Endothelial cell of umbilical vein (primary cell): ENCODE measurements at regions not wholly inside any gene's neighbourhood (a gene's known extent, or its start where the extent isn't known, plus 50 kb on each side); places are given as distances from the start of the nearest gene placed in this dataset.

Experiments used
- CTCF ChIP-seq, 2 donors: IDR thresholded peaks; 1 replicate in 1 of 2; 2 replicates in 1 of 2; pipeline ENCODE4 v1.5.1; 2011; ENCODE audit warnings: low read length in 2 of 2, mild to moderate bottlenecking in 2 of 2, moderate library complexity in 2 of 2, control low read depth in 1 of 2, inconsistent platforms in 1 of 2, low read depth in 1 of 2; ENCODE audit not compliant: insufficient read depth in 1 of 2; ENCODE audit errors: extremely low read depth in 1 of 2
- EZH2 ChIP-seq: IDR thresholded peaks from 2 replicates; pipeline ENCODE4 v1.6.1; 2012; ENCODE audit warnings: borderline replicate concordance, low read depth, mild to moderate bottlenecking, moderate library complexity, low read length, inconsistent platforms; ENCODE audit not compliant: severe bottlenecking
- FOS ChIP-seq: IDR thresholded peaks from 2 replicates; pipeline ENCODE4 v1.6.1; 2011; ENCODE audit warnings: mild to moderate bottlenecking, low read length, moderate library complexity, borderline replicate concordance; ENCODE audit not compliant: insufficient read depth
- GATA2 ChIP-seq: IDR thresholded peaks from 2 replicates; pipeline ENCODE4 v1.7.0; 2011; ENCODE audit warnings: low read depth, mild to moderate bottlenecking, moderate library complexity, mixed read lengths, low read length; ENCODE audit not compliant: insufficient read length, insufficient read depth
- JUN ChIP-seq: IDR thresholded peaks from 2 replicates; pipeline ENCODE4 v1.6.1; 2011; ENCODE audit warnings: borderline replicate concordance, low read depth; ENCODE audit not compliant: insufficient read length, insufficient read depth
- MYC ChIP-seq: IDR thresholded peaks from one replicate; pipeline ENCODE4 v1.6.1; 2011; ENCODE audit warnings: mild to moderate bottlenecking, low read depth, low read length
- POLR2A ChIP-seq: IDR thresholded peaks from 2 replicates; pipeline ENCODE4 v1.6.1; 2012; ENCODE audit warnings: low read depth, mild to moderate bottlenecking, control low read depth, low read length
- POLR2AphosphoS5 ChIP-seq: IDR thresholded peaks from 2 replicates; pipeline ENCODE4 v1.6.1; 2012; ENCODE audit warnings: low read depth, mild to moderate bottlenecking, control low read depth, low read length, moderate library complexity; ENCODE audit not compliant: insufficient read depth
- TF ChIP-seq, protein P1 (sequence below): IDR thresholded peaks from 2 replicates; pipeline ENCODE4 v1.6.1; 2011; ENCODE audit not compliant: insufficient read depth, insufficient read length

DNA sequence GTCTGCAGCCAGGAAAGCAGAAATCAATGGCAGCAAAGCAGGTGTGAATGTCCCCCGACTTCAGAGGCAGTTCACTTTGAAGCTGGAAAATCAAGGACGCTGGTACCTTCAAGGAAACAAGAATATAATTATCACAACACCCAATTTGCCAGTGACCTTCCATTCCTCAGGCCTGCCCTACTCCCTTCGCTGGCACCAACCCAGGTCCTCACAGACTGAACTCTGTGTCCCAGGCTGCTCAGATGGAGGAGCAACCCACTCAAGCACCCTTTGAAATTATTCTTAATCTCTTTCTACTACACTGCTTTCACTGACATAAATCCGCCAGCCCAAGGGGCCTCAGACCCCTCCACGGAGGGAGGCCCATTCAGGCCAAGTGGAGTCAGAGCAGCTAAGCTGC lies 64.7 kb upstream of the WT1 start:
- TF ChIP-seq CTCF (IDR thresholded peaks at IDR 0.05; ENCODE audit: extremely low read depth in 1 of 2, insufficient read depth in 1 of 2, low read depth in 1 of 2, low read length in 2 of 2) (no peak), POLR2A (no peak), POLR2AphosphoS5 (no peak), EZH2 (no peak), JUN (no peak), MYC (no peak), GATA2 (no peak), FOS (no peak)
- TF ChIP-seq, protein P1, sequence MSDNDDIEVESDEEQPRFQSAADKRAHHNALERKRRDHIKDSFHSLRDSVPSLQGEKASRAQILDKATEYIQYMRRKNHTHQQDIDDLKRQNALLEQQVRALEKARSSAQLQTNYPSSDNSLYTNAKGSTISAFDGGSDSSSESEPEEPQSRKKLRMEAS, result no peak
